Upper lobe of right lung (tissue), 1 donor: ENCODE measurements at regions not wholly inside any gene's neighbourhood (a gene's known extent, or its start where the extent isn't known, plus 50 kb on each side); places are given as distances from the start of the nearest gene placed in this dataset.
"Not testable (repeated sequence)": the region's sequence is repeated elsewhere in the genome, so short reads cannot be mapped to it uniquely, and the experiment has no call there.

Experiments used
- ATAC-seq: fragments of 200-7000 bp; cut with Tn5 transposase; one replicate; pipeline ENCODE4 v1.9.1; 2020; ENCODE audit warnings: mild to moderate bottlenecking, moderate library complexity
- DNase-seq: peaks from one replicate; pipeline ENCODE4 v3.0.0-alpha.2; 2020
- H3K27ac ChIP-seq: fragments of 200-600 bp; one replicate; pipeline ENCODE4 v1.8.0; 2022
- H3K27me3 ChIP-seq: fragments of 200-600 bp; one replicate; pipeline ENCODE4 v1.8.0; 2022; ENCODE audit warnings: mild to moderate bottlenecking
- H3K36me3 ChIP-seq: fragments of 200-600 bp; one replicate; pipeline ENCODE4 v1.8.0; 2022
- H3K4me1 ChIP-seq: fragments of 200-600 bp; one replicate; pipeline ENCODE4 v1.8.0; 2022
- H3K4me3 ChIP-seq: fragments of 200-600 bp; one replicate; pipeline ENCODE4 v1.8.0; 2022; ENCODE audit warnings: mild to moderate bottlenecking
- H3K9me3 ChIP-seq: fragments of 200-600 bp; one replicate; pipeline ENCODE4 v1.8.0; 2022
- intact Hi-C: fragments of 100-400 bp; cut with DNase I; formaldehyde crosslinking; loops from one replicate; pipeline ENCODE4 v1.11.0; 2022
- TF ChIP-seq, protein P1 (sequence below): fragments of 200-600 bp; IDR thresholded peaks from one replicate; pipeline ENCODE4 v1.8.0; 2022; ENCODE audit warnings: antibody characterized with exemption
- donor health status: DM: no; HTN: yes; CAD: no; lungs with severe emphysema.

DNA sequence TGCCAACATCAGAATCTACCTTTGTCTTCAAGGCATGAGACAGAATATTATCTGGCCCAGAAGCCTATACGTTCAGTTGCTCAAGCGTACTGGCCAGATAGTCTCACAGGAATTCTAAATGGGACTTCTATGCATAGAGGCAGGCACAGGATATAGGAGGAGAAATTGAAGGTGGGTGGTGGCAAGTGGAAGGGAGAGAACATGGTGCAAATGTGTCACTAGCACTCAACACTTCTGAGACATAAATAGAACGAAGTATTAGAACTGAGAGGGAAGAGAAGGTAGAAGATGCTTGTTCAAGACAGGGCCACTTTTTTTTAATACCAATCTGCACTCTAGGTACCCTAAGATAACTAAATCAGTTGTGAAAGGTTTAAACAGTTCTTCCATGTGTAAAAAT, 85.8 kb downstream of the TFPI2 start:
- Histone ChIP-seq H3K27ac (no peak overlapping the region), H3K27me3 (no peaks in the 10 kb centered on the region), H3K4me3 (no peak overlapping the region), H3K36me3 (no peaks in the 10 kb centered on the region), H3K9me3 (no peaks in the 10 kb centered on the region), H3K4me1 (no peaks in the 10 kb centered on the region)
- no peak for DNase-seq
- TF ChIP-seq, protein P1, sequence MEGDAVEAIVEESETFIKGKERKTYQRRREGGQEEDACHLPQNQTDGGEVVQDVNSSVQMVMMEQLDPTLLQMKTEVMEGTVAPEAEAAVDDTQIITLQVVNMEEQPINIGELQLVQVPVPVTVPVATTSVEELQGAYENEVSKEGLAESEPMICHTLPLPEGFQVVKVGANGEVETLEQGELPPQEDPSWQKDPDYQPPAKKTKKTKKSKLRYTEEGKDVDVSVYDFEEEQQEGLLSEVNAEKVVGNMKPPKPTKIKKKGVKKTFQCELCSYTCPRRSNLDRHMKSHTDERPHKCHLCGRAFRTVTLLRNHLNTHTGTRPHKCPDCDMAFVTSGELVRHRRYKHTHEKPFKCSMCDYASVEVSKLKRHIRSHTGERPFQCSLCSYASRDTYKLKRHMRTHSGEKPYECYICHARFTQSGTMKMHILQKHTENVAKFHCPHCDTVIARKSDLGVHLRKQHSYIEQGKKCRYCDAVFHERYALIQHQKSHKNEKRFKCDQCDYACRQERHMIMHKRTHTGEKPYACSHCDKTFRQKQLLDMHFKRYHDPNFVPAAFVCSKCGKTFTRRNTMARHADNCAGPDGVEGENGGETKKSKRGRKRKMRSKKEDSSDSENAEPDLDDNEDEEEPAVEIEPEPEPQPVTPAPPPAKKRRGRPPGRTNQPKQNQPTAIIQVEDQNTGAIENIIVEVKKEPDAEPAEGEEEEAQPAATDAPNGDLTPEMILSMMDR, result no peak
- intact Hi-C loops, result no loop called here
- ATAC-seq, result no peak

DNA sequence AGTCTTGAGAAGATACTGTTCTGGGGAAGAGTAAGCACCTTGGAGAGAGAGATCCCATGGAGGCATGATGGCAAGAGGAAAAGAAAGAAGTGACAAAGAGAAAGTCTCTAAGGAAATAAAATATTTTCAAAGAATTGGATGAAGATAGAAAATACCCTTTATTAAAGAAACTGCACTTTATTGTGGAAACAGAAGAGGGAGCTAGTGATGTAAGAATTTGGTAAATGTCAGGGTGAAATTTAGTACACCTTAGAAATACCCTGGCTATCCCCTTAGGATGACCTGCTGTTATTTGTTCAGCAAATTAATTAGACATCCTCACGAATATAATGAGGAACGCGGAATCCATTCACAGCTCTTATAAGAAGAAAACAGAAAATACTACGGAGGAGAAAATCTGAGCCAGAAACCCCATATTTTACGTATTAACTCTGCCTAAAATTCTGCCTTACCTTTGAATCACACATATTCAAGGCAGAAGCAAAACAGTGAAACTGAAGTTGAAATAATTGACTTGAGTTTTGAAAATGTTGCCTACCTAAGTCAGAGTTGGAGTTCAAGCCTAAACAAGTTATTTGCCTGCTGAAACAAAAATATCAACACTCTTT, 90.7 kb downstream of the TFPI2 start:
- TF ChIP-seq, protein P1, result peak; percentile 32
- intact Hi-C loops, result no loop called here
- H3K27ac ChIP-seq, result no peak overlapping the region
- H3K36me3 ChIP-seq, result no peaks in the 10 kb centered on the region
- ATAC-seq, result no peak
- H3K9me3 ChIP-seq, result no peaks in the 10 kb centered on the region
- H3K4me3 ChIP-seq, result no peak overlapping the region
- no peak for DNase-seq
- H3K4me1 ChIP-seq, result no peaks in the 10 kb centered on the region
- no peaks in the 10 kb centered on the region for H3K27me3 ChIP-seq

DNA sequence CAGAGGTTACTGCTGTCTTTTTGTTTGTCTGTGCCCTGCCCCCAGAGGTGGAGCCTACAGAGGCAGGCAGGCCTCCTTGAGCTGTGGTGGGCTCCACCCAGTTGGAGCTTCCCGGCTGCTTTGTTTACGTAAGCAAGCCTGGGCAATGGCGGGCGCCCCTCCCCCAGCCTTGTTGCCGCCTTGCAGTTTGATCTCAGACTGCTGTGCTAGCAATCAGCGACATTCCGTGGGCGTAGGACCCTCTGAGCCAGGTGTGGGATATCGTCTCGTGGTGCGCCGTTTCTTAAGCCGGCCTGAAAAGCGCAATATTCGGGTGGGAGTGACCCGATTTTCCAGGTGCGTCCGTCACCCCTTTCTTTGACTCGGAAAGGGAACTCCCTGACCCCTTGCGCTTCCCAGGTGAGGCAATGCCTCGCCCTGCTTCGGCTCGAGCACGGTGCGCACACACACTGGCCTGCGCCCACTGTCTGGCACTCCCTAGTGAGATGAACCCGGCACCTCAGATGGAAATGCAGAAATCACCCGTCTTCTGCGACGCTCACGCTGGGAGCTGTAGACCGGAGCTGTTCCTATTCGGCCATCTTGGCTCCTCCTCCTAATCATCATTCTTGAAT, 97.4 kb downstream of the TFPI2 start:
- H3K9me3 ChIP-seq, H3K27ac ChIP-seq, H3K36me3 ChIP-seq, H3K4me3 ChIP-seq, intact Hi-C loops, DNase-seq, H3K27me3 ChIP-seq, H3K4me1 ChIP-seq, ATAC-seq: not testable (repeated sequence)

DNA sequence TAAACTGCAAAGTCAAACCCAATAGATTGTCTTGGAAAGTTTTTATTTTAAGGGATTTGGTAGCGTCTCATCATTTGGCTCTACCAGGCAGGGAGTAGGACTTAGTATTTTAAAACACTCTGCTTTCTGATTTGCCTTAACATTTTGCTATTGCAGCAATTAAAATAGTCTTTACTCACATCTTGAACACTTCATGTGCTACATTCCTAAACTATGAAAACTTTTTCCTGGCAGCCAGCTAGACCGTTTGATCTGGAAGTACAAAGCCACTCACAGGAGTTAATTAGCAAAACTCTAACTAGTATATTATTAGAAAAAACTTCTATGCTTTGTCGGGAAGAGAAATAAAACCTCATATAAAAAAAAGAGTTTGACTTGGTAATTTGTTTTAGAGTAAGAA, 111.4 kb downstream of the TFPI2 start:
- Histone ChIP-seq H3K36me3 (no peaks in the 10 kb centered on the region), H3K27me3 (no peaks in the 10 kb centered on the region), H3K9me3 (no peaks in the 10 kb centered on the region), H3K4me3 (no peak overlapping the region), H3K27ac (no peak overlapping the region), H3K4me1 (no peaks in the 10 kb centered on the region)
- intact Hi-C loops, result no loop called here
- no peak for ATAC-seq
- TF ChIP-seq, protein P1, result no peak
- DNase-seq, result no peak

DNA sequence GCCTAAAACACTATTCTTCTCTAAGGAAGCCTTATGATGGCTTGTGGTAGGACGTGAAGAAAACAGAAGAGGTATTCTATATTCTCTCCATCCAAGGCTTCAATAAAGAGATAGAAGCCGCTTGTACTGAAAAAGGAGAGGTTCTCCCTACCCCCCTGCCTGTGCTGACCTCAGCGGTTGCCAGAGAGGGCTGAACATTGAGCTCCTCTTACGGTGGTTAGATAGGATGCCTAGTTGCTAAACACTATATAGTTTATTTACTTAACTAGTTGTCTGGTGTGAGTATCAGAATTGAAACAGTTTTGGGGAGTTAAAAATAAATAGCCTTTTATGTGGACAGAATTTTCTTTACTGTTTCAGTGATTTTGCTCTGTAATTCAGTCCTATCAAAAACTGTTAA, 112.2 kb downstream of the TFPI2 start:
- TF ChIP-seq, protein P1, result no peak
- Histone ChIP-seq H3K4me1 (no peaks in the 10 kb centered on the region), H3K27me3 (no peaks in the 10 kb centered on the region), H3K9me3 (no peaks in the 10 kb centered on the region), H3K36me3 (no peaks in the 10 kb centered on the region), H3K4me3 (no peak overlapping the region), H3K27ac (no peak overlapping the region)
- DNase-seq, result no peak
- no peak for ATAC-seq
- intact Hi-C loops, result no loop called here

DNA sequence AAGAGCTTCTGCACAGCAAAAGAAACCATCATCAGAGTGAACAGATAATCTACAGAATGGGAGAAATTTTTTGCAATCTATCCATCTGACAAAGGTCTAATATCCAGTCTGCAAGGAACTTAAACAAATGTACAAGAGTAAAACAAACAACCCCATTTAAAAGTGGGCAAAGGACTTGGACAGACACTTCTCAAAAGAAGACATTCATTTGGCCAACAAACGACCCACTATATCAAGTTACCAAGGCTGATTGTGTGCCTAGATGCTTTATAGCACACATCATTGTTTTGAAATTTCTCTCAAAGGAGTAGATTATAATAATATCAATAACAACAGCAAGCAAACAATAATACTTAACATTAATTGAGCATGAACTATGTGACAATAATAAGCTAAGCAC, 117.1 kb downstream of the TFPI2 start:
- no peak overlapping the region for H3K27ac ChIP-seq
- DNase-seq (no peak), ATAC-seq (no peak)
- no peaks in the 10 kb centered on the region for H3K36me3 ChIP-seq
- intact Hi-C loops, result no loop called here
- no peaks in the 10 kb centered on the region for H3K27me3 ChIP-seq
- H3K4me1 ChIP-seq, result no peaks in the 10 kb centered on the region
- no peaks in the 10 kb centered on the region for H3K9me3 ChIP-seq
- no peak overlapping the region for H3K4me3 ChIP-seq
- TF ChIP-seq, protein P1, result no peak
